SKM-1 (cell line): ENCODE measurements at regions not wholly inside any gene's neighbourhood (a gene's known extent, or its start where the extent isn't known, plus 50 kb on each side); places are given as distances from the start of the nearest gene placed in this dataset.

ENCODE experiments used
- DNase-seq: peaks from one replicate; lab custom pipeline; 2025; ENCODE audit not compliant: unreplicated experiment; lab: John Stamatoyannopoulos, UW

GRCh38 chr7:70953796-70954195, 178.1 kb upstream of the GALNT17 start:
- no peak for DNase-seq

DNA sequence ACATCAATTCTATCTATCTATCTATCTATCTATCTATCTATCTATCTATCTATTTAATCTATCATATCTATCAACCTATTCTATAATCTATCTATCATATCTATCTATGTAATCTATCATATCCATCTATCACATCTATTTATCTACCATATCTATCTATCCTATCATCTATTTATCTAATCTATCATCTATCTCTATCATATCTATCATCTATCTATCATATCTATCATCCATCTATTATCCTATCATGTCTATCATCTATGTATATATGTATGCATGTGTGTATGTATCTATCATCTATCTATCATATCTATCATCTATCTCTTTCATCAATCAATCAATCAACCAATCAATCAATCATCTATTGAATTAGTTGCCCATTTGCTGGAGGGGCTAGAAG, 159.3 kb upstream of the GALNT17 start:
- no peak for DNase-seq

- no peak for DNase-seq
Measured at GRCh38 chr7:70975754-70976153, 156.2 kb upstream of the GALNT17 start.

GRCh38 chr7:70986297-70986696, 145.6 kb upstream of the GALNT17 start:
- DNase-seq: no peak

DNA sequence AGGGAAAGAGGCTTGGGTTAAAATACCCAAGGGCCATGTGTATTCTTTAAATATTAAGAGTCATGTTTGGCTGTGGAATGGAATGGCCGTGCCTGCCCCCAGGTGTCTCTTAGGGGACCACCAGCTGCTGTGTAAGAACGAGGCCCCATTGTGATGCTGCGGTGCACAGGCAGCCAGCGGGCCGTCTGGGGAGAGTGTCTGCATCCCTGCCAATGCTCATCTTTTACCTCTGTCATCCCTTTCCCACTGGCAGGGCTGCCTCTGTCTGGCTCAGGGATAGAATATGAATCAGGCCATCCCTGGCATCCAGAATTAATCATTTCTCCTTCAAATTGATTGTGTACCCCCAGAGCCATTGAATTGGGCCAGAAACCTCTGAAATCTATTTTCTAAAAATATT, 137.8 kb upstream of the GALNT17 start:
- DNase-seq: no peak

GRCh38 chr7:70997261-70997660, 134.7 kb upstream of the GALNT17 start:
- DNase-seq: no peak

- no peak for DNase-seq
Measured at GRCh38 chr7:71005109-71005508, 126.8 kb upstream of the GALNT17 start.

DNA sequence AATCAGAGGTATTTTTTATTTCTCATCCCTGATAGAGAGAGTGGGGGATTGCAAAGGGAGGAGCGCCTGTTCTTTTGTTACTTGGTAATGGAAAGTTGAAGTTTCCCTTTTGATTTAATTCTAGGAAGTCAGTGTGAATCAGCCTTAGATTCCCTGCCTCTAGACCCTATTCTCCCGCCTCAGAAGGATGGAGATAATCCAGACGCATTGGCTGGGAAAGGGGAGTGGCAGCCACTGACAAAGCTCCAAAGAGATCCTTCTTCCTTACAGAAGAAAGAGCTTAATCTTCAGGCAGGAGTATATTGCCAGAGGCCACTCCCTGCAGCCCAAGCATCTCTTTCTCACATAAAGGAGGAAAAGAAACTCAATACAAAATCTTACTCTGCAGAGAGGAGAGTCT, 122.3 kb upstream of the GALNT17 start:
- no peak for DNase-seq

DNA sequence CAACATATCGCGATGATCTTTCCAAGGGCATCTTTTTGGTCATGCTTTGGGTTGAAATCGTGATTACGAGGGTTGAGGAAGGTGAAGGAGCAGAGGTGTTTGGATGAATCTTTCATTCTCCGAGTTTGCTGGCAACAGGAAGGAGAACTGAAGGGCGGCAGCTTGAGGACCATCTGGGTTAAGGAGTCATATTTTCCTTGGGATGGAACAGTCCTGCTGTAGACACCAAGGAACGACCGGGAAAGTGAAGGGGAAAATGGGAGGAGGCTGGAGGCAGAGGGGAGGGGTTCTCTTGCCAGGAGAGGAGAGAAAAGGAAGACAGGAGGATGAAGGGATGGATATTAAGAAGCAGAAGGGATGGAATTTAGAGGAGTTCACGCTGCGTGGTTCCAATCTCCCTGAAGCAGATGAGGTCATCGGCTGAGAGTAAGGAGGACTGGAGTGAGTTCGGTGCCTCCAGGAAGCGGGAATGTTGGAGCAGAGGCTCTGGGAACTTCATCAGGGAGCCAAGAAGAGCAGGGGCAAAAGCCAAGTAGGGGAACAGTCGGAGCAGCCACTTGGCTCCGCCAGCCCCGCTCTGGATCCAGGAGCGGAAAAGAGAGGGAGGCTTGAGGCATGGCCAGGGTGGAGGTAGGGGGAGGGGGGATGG, 116.6 kb upstream of the GALNT17 start:
- DNase-seq: no peak

DNA sequence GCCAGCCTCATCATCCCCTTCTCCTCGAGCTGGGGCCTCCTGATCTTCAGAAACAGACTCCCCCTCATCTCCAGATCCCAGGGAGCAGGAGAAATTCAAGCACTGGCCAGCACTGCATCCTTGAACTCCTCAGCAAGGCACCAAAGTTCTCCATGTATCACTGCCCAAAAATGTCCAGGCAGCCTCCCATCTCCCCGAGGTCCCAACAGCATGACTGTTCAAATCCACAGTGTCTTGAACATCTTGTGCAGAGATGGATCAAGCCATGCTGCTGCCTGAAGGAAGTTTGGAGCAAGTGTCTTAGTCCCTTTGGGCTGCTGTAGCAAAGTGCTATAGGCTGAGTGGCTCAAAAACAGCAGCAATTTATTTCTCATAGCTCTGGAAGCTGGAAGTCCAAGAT, 115.5 kb upstream of the GALNT17 start:
- no peak for DNase-seq

DNA sequence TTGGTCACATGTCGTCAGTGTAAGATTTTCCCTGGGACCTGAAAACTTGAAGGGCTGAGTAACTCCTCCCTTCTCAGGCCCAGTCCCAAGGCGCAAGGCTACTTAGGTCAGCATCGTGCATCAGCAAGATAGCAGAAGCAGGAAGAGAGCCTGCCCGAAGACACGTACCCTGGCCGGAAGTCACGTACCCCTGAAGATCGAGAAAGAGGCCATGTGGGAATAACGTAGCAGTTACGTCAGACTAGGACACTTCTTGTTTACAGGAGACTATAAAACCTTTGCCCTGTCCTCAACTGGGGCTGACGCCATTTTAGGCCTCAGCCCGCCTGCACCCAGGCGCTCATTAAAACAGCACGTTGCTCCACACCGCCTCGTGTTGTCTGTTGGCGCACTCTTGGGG, 114.3 kb upstream of the GALNT17 start:
- DNase-seq: no peak

DNA sequence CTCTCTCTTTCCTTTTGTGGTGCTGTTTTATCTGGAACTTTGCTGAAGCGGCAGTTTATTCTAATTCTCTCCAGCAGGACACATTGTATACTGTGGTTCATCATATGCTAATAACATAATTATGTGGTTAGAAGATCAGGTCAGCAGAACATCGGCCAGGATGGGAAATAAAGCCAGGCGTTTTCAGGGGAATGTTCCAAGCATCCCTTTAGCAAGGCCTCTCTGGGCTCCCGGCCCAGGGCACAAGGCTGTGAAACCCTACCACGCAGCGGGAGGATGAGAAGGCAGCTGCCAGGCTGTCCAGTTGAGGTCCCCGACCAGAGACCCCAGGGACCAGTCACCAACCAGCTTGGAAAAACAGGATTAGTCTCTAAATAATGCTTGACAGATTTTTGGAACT, 112.2 kb upstream of the GALNT17 start:
- no peak for DNase-seq

- no peak for DNase-seq
Measured at GRCh38 chr7:71021131-71021530, 110.8 kb upstream of the GALNT17 start.

DNA sequence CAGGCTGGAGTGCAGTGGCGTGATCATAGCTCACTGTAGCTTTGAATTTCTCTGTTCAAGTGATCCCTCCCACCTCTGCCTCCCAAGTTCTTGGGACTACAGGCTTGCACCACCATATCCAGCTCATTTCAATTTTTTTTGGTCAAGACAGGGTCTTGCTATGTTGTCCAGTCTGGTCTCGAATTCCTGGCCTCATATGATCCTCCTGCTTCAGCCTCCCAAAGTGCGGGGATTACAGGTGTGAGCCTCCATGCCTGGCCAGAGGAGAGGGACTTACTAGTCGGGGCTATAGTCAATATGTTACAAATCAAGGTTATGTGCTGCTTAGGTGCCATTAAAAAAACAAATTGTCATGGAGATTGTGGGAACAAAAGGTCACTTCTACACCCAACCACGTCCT, 105.3 kb upstream of the GALNT17 start:
- no peak for DNase-seq

DNA sequence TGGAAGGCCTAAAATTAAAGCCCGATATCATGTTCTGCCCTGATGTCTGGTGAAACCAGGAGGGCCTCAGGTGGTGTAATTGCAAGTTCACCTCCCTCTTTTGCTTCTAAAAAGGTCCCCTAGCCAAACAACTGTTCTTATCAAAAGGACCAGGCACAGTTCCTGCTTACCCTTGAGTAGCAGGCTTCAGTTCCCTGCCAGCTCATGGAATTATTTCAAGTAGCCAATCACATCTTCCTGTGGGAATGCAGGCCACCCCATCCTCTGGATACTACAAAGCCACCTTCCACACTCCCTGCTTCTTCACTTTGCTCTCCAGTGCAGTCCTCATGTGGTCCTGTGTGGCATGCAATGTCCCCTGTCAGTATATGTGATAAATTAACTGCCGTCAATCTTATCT, 97.7 kb upstream of the GALNT17 start:
- no peak for DNase-seq

DNA sequence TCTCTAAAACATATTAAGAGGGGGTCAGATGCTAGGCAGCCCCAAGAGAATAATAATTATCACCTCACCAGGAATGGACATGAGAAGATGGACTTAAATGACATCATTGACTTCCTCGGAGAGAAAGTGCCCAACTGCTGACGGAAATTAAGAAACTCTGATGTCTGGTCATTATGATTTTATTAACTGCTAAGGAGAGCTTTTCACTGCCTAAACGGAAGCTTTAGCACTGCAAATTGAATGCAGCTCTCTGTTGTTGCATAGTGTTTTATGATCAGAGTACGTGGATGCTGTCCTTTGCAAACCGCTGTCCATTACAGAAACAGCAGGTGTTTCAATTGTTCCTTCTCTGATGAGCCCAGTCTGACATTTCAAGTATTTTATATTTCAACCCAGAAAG, 89.4 kb upstream of the GALNT17 start:
- DNase-seq: no peak

GRCh38 chr7:71050492-71050891, 81.5 kb upstream of the GALNT17 start:
- no peak for DNase-seq

DNA sequence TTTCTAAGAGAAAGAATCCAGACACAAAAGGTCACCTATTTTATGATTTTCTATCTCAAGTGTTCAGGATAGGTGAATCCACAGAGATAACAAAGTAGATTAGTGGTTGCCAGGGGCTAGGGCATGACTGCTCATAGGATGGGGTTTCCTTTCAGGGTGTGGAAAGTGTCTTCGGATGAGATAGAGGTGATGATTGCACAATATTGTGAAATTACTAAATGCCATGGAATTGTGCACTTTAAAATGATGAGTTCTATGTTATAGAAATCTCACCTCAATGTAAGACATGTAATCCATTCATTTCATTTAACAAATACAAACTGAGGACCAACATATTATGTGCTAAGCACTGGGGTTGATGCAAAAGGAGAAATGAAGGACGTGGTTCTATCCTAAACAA, 76.4 kb upstream of the GALNT17 start:
- DNase-seq: no peak

DNA sequence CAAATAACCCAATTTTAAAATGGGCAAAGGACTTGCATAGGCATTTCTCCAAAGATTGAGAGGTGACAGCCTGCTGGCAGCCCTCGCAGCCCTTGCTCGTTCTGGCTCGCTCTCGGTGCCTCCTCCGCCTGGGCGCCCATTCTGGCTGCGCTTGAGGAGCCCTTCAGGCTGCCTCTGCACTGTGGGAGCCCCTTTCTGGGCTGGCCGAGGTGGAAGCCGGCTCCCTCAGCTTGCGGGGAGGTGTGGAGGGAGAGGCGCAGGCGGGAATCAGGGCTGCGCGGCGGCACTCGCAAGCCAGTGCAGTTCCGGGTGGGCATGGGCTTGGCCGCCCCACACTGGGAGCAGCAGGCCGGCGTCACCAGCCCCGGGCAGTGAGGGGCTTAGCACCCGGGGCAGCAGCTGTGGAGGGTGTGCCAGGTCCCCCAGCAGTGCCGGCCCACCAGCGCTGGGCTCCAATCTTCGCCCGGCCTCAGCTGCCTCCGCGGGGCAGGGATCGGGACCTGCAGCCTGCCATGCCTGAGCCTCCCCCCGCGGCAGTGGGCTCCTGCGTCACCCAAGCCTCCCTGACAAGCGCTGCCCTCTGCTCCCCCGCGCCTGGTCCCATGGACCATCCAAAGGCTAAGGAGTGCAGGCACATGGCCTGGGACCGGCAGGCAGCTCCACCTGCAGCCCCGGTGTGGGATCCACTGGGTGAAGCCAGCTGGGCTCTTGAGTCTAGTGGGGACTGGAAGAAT, 54.0 kb upstream of the GALNT17 start:
- DNase-seq: no peak
